Activated CD4-positive, alpha-beta T cell treated with anti-CD3 and anti-CD28 coated beads for 48 hours (primary cell): ENCODE measurements at regions not wholly inside any gene's neighbourhood (a gene's known extent, or its start where the extent isn't known, plus 50 kb on each side); places are given as distances from the start of the nearest gene placed in this dataset.

Experiments used
- DNase-seq: peaks from one replicate; pipeline ENCODE4 v3.0.0-alpha.2; 2020

DNA sequence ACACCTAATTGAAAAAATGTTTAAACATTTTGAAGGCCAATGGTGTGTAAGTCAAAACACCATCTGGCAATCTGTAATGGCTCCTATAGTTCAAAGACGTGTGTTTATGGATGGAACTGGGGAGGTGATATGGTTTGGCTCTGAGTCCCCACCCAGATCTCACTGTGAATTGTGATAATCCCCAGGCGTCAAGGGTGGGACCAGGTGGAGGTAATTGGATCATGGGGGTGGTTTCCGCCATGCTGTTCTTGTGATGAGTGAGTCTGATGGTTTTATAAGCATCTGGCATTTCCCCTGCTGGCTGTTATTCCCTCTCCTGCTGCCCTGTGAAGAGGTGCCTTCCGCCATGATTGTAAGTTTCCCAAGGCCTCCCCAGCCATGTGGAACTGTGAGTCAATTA lies 52.2 kb downstream of the ADRA2C start:
- no peak for DNase-seq

- no peak for DNase-seq
These were observed 53.2 kb downstream of the ADRA2C start for GRCh38 chr4:3819210-3819919.

DNA sequence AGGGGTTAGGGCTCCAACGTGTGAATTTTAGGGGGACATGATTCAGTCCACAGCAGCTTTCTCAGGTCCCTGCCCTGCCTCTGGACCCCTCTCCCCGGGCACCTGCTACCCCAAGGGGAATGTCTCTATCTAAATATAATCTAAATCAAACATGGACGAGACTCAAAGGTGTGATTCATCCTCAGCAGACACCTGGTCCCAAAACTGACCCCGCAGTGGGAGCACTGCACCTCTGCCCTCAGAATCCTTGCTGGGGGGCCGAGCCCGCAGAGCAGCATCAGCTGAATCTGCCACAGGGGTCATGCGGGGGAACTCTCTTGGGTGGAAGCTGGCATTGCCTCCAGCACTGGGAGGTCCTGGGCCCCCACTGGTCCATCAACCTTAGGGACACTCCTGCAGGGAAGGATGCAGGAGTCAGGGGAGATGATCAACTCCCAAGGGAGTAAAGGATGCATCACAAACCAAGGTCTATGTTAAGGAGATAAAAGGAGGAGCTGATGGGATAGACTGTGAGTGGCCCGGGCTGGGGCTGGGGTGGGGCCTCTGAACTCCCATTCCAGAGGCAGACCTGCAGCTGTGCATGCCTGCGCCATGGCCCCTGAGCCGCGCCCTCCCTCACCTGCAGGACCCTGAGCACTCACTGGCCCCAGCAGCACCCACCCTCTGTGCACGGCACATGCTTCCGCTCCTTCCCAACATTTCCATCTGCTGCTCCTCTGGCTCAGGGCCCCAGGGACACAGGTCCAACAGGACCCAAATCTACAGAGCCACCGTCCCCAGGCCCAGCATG lies 54.0 kb downstream of the ADRA2C start:
- DNase-seq: no peak

DNA sequence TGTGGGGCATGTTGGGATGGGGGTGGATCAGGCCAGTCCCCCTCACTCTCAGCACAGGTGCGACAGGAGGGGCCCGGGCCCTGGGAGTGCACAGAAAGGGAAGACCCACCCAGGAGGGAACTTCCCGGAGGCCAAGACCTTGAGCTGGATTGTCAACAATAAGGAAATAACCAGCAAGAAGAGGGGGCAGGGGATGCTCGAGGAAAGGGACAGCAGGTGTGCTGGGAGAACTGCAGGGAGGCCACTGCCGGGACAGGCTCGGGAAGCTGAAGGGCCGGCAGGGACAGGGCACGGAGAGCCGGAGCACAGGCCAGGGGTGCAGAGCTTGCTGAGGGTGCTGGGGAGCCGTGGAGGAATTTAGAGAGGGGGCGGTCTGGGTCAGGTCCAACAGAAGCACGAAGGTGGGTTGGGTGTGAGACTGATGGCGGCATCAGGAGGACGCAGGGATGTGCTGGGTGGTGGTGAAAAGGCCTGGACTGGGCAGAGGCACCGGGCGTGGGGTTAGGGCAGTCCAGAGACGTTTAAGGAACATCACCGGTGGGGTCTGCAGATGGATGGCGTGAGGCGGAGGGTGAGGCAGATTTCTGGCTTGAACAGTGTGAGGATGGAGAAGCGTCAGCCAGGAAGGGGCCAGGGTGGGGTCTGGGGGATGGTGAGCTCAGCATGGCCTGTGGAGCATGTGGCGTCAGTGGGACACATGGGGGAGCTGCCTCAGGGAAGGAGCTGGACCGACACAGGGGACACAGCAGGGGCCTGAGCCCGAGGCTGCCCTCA lies 54.8 kb downstream of the ADRA2C start:
- DNase-seq: no peak

DNA sequence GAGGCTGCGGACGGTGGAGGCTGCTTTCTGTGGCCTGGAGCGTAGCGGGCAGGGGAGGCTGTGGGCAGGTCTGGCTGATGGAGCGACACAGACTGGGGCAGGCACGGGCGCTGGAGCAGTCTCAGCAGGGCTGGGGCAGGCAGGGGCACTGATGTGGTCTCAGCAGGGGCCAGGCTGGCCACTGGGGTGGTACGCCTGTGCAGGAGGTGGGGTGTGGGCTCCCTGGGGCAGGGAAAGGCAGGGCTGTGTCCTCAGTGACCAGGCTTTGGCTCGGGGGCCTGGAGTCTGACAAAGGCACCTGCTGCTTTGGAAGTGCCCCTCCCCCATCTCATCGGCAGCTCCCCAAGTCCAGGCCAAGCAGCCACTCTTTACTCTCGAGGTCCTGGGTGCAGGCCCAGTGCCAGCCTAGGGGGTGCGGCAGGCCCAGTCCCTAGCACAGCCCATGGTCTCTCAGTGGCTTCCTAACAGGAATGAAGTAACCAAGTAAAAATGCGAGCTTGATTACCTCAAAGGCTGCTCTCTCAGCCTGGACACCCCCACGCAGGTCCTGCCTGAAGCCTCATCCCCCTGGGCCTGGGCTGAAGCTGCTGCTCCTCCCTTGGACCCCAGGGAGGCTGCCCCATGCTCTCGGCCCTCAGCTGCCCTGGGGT lies 55.5 kb downstream of the ADRA2C start:
- DNase-seq: no peak

- no peak for DNase-seq
These were observed 56.2 kb downstream of the ADRA2C start for GRCh38 chr4:3822230-3822947.

DNA sequence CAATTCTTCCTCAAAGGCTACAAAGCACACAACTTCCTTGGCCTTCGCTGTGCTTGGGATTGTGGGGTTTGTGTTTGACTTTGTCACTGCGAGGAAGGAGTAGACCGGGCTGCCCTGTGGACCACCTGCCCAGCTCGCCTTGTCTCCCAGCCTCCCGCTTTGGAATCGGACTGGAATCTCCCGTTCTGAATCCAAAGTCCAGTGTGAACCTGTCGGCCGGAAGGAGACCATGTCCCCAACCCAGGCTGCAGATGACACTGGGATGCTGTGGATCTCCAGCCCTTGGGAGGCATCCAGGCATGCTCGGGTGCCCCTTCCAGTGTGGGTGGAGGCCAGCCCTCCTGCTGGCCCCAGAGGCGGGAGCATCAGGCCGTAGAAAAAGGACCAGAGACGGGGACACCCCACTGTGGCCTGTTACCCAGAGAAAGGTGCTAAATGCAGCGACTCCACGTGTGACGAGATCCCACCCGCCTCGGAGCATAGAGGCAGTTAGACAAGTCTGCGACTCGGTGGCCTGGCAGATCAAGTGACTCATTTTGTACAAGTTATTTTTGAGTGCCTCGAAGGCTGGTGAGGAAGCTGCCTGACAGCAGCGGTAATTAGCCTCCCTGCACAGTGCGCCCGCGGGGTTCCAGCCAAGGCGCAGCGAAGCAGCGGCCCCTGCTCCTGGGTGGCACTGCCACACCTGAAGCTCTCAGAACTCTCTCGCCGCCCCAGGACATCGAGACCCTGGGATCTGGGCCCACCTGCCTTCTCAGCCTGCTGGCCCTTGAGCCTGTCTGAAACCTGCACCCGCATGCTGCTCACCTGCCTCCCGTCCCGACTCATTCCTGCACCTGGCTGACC lies 57.5 kb downstream of the ADRA2C start:
- DNase-seq: no peak

GRCh38 chr4:3824521-3825270 lies 58.5 kb downstream of the ADRA2C start:
- no peak for DNase-seq

DNA sequence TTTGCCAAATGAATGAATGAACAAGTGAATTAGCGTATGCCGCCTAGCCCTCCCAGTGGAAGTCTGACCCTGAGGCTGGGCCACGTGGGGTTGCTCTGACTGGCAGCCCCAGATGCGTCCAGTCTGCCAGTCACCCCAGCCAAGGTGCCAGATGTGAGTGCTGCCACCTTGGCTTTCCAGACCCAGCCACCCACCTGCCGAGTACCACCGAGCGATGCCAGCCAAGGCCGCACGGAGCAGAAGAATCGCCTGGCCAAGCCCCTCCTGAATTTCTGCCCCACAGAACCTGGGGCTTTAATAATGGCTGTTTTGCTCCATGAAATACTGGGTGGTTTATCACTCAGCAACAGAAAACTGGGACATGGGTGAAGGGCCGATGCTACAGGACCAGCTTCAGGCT lies 59.3 kb downstream of the ADRA2C start:
- DNase-seq: no peak

GRCh38 chr4:3826247-3827172 lies 60.3 kb downstream of the ADRA2C start:
- no peak for DNase-seq

DNA sequence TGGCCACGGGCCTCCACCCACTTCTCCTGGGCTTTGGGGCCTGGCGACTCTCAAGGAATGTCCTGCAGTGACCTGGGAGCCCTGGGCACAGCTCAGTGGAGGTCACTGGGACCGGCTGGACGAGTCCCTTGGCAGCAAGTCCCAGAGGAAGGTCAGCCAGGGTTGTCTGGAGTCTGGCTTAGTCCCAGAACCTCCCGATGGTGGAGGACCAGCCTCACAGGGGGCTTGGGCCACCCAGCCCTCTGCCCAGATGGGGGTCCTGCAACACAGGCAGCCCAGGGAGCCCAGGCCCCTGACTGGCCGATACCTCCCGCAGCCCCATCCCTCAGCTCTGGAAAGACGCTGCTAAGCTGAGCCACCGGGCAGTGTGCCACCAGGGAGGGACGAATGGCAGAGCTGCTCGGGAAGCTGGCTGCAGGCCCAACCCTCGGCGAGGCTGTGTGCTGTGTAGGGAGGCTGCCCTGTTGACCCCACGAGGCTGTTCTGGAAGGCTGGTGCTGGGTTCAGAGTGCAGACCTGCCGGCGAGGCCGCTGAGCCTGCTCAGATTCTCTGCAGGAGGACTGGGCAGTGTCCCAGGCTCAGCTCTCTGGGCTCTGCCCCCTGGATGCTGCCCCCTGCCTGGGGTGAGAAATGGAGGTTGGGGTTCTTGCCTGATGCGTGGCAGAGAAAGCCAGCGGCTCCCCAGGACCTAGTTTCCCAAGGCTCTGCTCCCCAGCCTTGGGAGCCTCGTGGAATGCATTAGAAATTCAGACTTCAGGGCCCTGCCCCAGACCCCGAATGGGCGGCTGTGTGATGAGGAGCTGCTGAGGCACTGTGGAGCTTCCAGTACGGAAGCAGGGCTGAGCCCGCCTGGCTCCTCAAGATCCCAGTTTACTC lies 61.7 kb downstream of the ADRA2C start:
- DNase-seq: no peak

- DNase-seq: no peak
These were observed 62.4 kb downstream of the ADRA2C start for GRCh38 chr4:3828546-3828945.

DNA sequence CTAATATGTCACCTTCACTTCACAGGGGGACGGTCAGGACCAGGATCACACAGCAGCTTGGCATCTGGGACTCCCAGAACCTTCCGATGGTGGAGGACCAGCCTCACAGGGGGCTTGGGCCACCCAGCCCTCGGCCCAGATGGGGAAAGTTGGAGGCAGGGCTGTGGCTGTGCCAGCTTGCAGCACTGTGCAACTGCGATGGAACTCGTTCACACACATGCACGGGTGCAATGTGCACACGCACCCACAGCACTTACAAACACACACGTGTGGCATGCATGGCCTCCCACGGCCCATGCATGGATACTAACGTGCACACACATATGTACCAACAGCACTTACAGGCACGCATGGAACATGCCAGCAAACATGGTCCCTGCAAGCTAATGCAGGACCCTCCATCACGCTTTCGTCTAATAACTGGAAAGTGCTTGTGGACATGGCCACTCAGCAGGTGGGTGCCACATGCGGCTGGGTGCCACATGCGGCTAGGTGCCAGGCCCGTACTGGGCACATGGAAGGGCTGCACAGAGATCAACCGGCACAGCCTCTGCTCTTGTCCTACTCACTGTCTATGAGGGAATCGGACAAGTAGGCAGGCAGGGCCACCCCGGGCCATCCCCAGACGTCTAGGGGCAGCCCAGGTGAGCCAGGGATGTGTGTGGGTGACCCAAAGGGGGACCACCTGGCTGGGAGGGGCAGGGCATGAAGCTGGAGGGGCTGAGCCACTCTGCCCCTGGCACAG lies 63.2 kb downstream of the ADRA2C start:
- no peak for DNase-seq

DNA sequence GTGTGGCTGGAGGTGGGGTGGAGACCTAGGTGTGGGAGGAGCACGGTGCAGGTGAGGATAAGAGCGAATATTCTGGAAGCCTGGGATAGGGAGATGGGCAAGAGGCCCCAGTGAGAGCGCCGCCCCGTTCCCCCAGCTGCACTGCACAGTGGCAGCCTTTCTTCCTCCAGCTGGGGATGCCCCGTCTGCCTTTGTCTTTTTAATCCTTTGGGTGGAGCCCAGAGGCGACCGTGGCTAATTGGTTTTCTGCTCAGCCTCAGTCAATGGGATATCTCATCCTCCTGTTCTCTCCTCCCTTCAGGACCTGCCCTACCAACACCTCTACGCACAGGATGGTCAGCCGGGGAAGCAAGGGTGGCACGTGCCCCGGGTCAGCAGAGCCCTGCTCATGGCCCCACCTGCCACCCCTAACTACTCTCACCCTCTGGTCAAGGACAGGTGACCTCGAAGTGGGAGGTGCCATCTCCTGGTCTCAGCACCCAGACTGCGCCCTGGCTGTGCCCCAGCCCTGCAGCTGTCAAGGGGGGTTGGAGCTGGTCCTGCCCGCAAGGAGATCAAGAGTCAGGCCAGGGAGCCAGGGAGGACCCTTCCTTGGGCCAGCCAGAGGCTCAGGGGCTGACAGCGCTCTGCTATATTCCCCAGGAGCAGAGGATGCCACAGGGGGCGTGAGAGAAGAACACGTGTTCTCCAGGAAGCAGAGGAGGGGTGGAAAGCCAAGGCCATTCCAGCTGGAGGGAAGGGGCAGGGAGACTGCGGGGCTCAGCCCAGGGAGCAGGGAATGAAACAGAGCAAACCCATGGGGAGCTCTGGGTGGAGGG lies 64.0 kb downstream of the ADRA2C start:
- DNase-seq: no peak

DNA sequence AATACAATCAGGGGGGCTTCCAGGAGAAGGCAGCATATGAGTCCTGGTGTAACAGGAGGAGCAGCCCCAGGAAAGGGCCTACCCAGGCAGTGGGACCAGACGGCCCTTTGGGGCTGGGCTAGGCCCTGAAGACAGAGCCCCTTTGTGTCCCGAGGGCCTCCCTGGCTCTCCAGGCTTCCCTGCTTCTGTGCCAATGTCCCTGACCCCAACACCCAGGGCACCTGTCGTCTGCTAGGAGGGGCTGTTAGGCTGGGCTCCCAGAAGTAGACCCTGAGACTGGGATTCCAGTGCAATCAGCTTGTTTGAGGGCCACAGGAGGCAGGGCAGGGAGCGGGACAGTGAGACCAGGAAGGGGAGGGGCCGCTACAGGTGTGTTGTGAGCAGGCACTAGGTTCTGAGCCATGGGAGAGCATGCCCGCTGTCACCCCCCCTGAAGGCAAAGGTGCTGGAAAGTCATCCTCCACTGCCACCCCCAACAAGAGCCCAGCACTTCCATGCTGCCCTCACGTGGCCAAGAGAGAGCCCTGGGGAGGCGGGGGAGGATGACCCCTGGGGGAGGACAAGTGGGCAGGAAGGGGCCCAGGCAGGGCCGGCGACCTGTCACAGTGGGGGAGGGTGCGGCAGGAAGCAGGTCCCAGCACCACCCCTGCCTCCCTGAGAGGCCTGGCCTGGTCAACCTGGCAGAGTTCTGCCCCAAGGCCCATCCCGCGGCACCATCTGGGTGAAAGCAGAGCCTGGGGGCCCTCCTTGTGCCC lies 64.8 kb downstream of the ADRA2C start:
- DNase-seq: no peak

GRCh38 chr4:3831529-3832150 lies 65.5 kb downstream of the ADRA2C start:
- DNase-seq: no peak
